Pulmonary artery endothelial cell (primary cell): ENCODE measurements at regions not wholly inside any gene's neighbourhood (a gene's known extent, or its start where the extent isn't known, plus 50 kb on each side); places are given as distances from the start of the nearest gene placed in this dataset.

ENCODE experiments used
- DNase-seq: peaks from one replicate; pipeline ENCODE4 v3.0.0-alpha.2; 2011; ENCODE audit warnings: low read depth, low spot score

- DNase-seq: no peak
Observed at GRCh38 chr12:98058838-98059237, 456.6 kb upstream of the TMPO start.

- DNase-seq: no peak
Observed at GRCh38 chr12:98059659-98060343, 455.6 kb upstream of the TMPO start.

GRCh38 chr12:98060411-98060810, 455.0 kb upstream of the TMPO start:
- no peak for DNase-seq

GRCh38 chr12:98062464-98063245, 452.7 kb upstream of the TMPO start:
- DNase-seq: no peak

- DNase-seq: no peak
Observed at GRCh38 chr12:98064501-98064900, 450.9 kb upstream of the TMPO start.

- DNase-seq: no peak
Observed at GRCh38 chr12:98067795-98068194, 447.6 kb upstream of the TMPO start.

GRCh38 chr12:98073610-98074009, 441.8 kb upstream of the TMPO start:
- no peak for DNase-seq

GRCh38 chr12:98074286-98074685, 441.1 kb upstream of the TMPO start:
- DNase-seq: no peak

- no peak for DNase-seq
Observed at GRCh38 chr12:98084391-98084790, 431.0 kb upstream of the TMPO start.

GRCh38 chr12:98085046-98085755, 430.2 kb upstream of the TMPO start:
- no peak for DNase-seq

- no peak for DNase-seq
Observed at GRCh38 chr12:98090731-98091130, 424.7 kb upstream of the TMPO start.

- no peak for DNase-seq
Observed at GRCh38 chr12:98096436-98096835, 419.0 kb upstream of the TMPO start.

- DNase-seq: no peak
Observed at GRCh38 chr12:98106031-98106683, 409.2 kb upstream of the TMPO start.

GRCh38 chr12:98109266-98109665, 406.1 kb upstream of the TMPO start:
- DNase-seq: no peak

- no peak for DNase-seq
Observed at GRCh38 chr12:98110536-98110935, 404.9 kb upstream of the TMPO start.

- DNase-seq: no peak
Observed at GRCh38 chr12:98113548-98113947, 401.8 kb upstream of the TMPO start.

- DNase-seq: no peak
Observed at GRCh38 chr12:98121963-98122362, 393.4 kb upstream of the TMPO start.

- DNase-seq: no peak
Observed at GRCh38 chr12:98123021-98123461, 392.3 kb upstream of the TMPO start.

GRCh38 chr12:98126637-98127335, 388.6 kb upstream of the TMPO start:
- DNase-seq: peak; percentile 48

GRCh38 chr12:98127336-98127679, 388.1 kb upstream of the TMPO start:
- DNase-seq: no peak

GRCh38 chr12:98127854-98128253, 387.5 kb upstream of the TMPO start:
- no peak for DNase-seq
